ENCODE measurements at regions not wholly inside any gene's neighbourhood (a gene's known extent, or its start where the extent isn't known, plus 50 kb on each side); places are given as distances from the start of the nearest gene placed in this dataset.
"Not testable (repeated sequence)": the region's sequence is repeated elsewhere in the genome, so short reads cannot be mapped to it uniquely, and the experiment has no call there.

DNA sequence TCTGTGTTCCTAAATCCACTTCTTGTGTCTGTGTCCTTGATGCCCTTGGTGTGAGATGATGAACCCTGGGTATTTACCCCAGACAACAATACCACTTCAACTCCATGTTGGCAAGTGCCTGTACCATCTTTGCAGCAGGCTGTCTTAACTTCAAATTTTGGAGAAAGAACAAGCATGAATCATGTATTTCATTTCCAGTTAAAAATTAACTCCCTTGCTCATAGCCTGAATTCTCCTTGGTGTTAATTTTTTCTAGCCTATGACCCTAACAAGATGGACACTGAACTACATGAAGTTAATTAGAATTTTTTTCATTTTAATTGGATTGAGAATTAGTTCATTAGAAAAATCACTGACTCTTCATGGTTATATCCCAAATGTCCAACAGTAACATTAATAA, 267.8 kb upstream of the INTU start:
- no peaks in the 10 kb centered on the region for H3K36me3 ChIP-seq
- intact Hi-C loops (cut with DNase I; ENCODE audit: low total_unique reads): no loop called here
- no peak overlapping the region for H3K27ac ChIP-seq
- no peaks in the 10 kb centered on the region for H3K27me3 ChIP-seq
- H3K4me3 ChIP-seq: no peak overlapping the region
- DNase-seq: no peak
- TF ChIP-seq, protein P1, sequence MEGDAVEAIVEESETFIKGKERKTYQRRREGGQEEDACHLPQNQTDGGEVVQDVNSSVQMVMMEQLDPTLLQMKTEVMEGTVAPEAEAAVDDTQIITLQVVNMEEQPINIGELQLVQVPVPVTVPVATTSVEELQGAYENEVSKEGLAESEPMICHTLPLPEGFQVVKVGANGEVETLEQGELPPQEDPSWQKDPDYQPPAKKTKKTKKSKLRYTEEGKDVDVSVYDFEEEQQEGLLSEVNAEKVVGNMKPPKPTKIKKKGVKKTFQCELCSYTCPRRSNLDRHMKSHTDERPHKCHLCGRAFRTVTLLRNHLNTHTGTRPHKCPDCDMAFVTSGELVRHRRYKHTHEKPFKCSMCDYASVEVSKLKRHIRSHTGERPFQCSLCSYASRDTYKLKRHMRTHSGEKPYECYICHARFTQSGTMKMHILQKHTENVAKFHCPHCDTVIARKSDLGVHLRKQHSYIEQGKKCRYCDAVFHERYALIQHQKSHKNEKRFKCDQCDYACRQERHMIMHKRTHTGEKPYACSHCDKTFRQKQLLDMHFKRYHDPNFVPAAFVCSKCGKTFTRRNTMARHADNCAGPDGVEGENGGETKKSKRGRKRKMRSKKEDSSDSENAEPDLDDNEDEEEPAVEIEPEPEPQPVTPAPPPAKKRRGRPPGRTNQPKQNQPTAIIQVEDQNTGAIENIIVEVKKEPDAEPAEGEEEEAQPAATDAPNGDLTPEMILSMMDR (IDR thresholded peaks at IDR 0.05): no peak
- H3K4me1 ChIP-seq: no peaks in the 10 kb centered on the region
- no peaks in the 10 kb centered on the region for H3K9me3 ChIP-seq

DNA sequence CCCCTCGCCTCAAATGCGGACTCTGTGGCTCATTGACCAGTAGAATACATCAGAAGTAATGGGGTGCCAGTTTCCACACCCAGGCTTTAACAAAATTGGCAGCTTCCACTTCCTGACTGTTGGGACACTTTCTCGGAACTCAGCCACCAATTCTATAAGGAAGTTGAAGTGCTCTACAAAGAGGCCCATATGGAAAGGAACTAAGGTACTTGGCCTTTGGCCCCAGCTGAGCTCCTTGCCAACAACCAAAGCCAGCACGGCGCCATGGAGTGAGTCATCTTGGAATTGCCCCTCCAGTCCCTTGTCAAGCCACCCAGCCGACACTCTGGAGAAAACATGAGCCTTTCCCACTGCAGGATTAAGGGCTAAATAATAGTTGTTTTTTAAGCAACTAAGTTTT, 262.2 kb upstream of the INTU start:
- no peak overlapping the region for H3K27ac ChIP-seq
- TF ChIP-seq, protein P1 (IDR thresholded peaks at IDR 0.05): no peak
- no peaks in the 10 kb centered on the region for H3K36me3 ChIP-seq
- intact Hi-C loops (cut with DNase I; ENCODE audit: low total_unique reads): no loop called here
- H3K27me3 ChIP-seq: no peaks in the 10 kb centered on the region
- H3K4me1 ChIP-seq: peaks cover 0 to 4% (median 0%) of the 10 kb centered on the region in 4 donors
- H3K4me3 ChIP-seq: no peak overlapping the region
- peak; percentile 24 to 66 for DNase-seq
- no peaks in the 10 kb centered on the region for H3K9me3 ChIP-seq

DNA sequence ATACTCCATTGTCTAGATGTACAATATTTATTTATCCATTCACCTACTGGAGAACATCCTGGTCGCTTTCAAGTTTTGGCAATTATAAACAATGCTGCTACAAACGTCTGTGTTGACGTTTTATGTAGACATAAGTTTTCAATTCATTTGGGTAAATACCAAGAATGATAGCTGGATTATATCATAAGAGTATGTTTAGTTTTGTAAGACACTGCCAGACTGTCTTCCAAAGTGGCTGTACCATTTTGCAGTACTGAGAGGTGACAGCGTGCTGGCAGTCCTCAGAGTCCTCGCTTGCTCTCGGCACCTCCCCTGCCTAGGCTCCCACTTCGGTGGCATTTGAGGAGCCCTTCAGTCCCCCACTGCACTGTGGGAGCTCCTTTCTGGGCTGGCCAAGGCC, 253.3 kb upstream of the INTU start:
- Histone ChIP-seq H3K4me3 (no peak overlapping the region), H3K4me1 (no peaks in the 10 kb centered on the region), H3K9me3 (no peaks in the 10 kb centered on the region), H3K27me3 (no peaks in the 10 kb centered on the region), H3K36me3 (no peaks in the 10 kb centered on the region), H3K27ac (no peak overlapping the region)
- TF ChIP-seq, protein P1 (IDR thresholded peaks at IDR 0.05): no peak
- intact Hi-C loops (cut with DNase I; ENCODE audit: low total_unique reads): no loop called here
- no peak for DNase-seq

DNA sequence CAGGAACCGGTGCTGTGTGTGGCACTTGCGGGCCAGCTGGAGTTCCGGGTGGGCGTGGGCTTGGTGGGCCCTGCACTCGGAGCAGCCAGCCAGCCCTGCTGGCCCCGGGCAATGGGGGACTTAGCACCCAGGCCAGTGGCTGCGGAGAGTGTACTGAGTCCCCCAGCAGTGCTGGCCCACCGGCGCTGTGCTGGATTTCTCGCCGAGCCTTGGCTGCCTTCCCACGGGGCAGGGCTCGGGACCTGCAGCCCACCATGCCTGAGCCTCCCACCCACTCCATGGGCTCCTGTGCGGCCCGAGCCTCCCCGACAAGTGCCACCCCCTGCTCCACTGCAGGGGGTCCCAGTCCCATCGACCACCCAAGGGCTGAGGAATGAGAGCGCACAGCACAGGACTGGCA, 252.8 kb upstream of the INTU start:
- H3K27ac ChIP-seq; H3K36me3 ChIP-seq; DNase-seq; intact Hi-C loops (cut with DNase I; ENCODE audit: low total_unique reads); H3K4me1 ChIP-seq; H3K4me3 ChIP-seq; H3K9me3 ChIP-seq; H3K27me3 ChIP-seq: not testable (repeated sequence)

DNA sequence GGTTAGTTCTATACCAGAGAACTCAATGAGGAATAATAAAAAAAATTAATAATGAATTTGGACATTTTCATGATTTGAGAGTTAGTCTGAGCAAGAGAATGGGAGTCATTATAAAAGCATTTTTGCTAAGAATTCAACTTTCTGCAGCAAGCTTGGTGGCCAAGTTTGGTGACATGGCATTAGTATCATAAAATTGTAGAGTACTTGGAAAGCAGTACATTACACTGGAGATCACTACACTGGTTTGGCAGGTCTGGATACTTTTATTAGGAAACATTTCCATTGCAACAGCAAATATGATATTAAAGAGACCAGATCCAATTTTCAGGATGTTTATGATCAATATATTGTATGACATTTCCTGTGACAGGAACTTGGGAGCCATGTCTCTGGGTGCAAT, 249.1 kb upstream of the INTU start:
- H3K4me3 ChIP-seq: no peak overlapping the region
- no peak for DNase-seq
- H3K27me3 ChIP-seq: no peaks in the 10 kb centered on the region
- H3K27ac ChIP-seq: no peak overlapping the region
- TF ChIP-seq, protein P1 (IDR thresholded peaks at IDR 0.05): no peak
- intact Hi-C loops (cut with DNase I; ENCODE audit: low total_unique reads): no loop called here
- no peaks in the 10 kb centered on the region for H3K4me1 ChIP-seq
- H3K36me3 ChIP-seq: no peaks in the 10 kb centered on the region
- H3K9me3 ChIP-seq: no peaks in the 10 kb centered on the region

DNA sequence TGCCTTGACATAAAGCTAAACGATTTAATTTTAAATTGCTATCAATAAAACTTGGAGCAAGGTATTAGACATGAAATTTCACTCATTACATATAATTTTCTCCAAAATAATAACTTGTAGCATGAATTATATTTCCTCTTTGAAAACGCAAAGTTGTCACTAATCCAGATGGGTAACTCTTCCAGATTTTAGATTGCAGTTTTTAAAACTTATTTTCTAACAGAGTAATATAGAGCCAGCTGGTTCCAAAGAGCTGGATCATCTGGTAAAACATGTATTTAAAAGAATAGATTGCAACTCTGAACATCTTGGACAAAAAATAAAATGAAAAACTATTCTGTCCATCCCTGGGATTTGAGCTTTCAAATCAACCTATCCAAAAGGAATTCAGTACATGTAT, 238.2 kb upstream of the INTU start:
- H3K4me1 ChIP-seq: no peaks in the 10 kb centered on the region
- no peak for DNase-seq
- no peak overlapping the region for H3K27ac ChIP-seq
- TF ChIP-seq, protein P1 (IDR thresholded peaks at IDR 0.05): no peak
- no peaks in the 10 kb centered on the region for H3K9me3 ChIP-seq
- no peak overlapping the region for H3K4me3 ChIP-seq
- H3K36me3 ChIP-seq: no peaks in the 10 kb centered on the region
- intact Hi-C loops (cut with DNase I; ENCODE audit: low total_unique reads): no loop called here
- H3K27me3 ChIP-seq: no peaks in the 10 kb centered on the region
